Stimulated activated CD8-positive, alpha-beta memory T cell treated with anti-CD3 and anti-CD28 coated beads, Interleukin-4, amount 100 ng/mL, for 1 hour (primary cell): ENCODE measurements at regions not wholly inside any gene's neighbourhood (a gene's known extent, or its start where the extent isn't known, plus 50 kb on each side); places are given as distances from the start of the nearest gene placed in this dataset.

Source experiments
- DNase-seq, 2 donors: peaks; one replicate each; pipeline ENCODE4 v3.0.0-alpha.2; 2020; ENCODE audit warnings: low read depth in 2 of 2, low spot score in 1 of 2

DNA sequence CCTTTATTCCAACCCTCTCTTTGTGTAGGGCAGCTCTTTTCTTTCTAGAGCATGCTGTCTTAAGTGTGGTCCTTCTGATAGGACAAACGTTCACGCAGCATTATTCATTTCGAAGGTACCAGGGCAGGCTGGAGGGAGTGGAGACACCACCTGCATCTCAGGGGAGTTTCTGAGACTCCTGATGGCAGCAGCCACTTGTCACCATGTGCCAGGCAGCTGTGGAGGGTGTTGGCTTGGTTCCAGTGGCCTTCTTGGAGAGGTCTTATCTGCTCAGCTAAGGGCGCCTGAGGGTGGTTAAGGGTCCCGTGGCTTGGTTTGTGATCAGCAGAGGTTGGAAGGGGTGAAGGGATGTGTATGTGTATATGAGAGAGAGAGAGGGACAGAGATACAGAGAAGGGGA lies 257.1 kb upstream of the EEF2KMT start:
- DNase-seq = no peak

DNA sequence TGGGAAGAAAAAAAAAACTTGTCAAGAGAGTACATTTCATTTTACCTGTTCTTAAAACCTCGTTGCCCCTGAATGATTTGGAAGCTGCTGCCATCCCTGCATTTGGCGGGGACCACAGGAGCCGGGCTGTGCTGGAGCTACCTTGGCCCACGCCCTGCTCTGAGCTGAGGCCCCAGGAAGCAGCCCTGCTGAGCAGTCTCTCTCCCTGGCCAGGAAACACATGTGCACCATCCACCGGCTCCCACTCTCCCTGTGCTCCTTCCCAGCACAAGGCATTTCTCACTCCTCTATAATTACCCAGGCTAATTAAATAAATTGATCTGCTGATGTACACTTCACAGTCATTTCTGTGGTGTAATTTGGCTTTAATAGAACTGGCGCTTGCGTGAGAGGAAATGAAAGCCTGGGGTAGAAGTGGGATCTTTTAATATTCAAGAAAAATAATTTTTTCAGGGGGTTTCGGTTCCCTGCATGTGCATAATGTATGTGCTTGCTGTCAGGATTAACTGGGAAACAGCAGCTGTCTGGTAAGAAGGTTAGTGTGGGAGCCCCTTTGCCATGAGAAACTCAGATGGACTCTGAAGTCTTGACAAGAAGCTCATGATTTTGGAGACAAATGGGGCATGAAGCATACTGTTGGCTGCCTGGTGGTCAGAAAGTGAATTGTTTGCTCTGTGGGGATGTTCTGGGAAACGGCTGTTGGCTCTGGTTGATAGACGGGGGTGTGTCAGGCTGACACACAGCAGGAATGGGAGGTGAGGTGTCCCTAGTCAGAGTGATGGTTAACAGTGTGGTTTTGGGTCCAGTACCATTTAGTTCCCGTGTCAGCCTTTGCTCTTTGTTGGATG lies 252.3 kb upstream of the EEF2KMT start:
- no peak for DNase-seq

DNA sequence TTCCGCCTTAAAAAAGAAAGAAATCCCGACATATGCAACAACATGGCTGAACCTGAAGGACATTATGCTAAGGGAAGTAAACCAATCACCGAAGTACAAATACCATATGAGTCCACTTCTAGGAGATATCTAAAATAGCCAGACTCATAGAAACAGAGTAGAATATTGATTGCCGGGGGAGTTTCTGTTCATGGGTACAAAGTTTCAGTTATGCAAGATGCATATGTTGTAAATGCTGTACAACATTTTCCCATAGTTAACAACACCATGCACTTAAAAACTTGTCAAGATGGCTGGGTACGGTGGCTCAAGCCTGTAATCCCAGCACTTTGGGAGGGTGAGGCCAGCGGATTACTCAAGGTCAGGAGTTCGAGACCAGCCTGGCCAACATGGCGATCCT lies 251.5 kb upstream of the EEF2KMT start:
- no peak for DNase-seq

DNA sequence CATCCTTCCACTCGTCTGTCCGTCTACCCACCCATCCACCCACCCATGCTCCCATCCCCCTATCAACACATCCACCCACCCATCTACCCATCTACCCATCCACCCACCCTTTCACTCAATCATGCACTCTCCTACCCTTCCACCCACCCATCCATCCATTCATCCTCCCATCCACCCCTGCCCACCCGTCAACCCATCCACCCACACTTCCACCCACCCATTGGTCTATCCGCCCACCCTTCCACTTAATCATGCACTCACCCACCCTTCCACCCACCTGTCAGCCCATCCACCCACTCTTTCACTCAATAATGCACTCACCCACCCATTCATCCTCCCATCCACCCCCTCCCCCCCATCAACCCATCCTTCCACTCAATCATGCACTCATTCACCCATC lies 250.0 kb upstream of the EEF2KMT start:
- no peak for DNase-seq

DNA sequence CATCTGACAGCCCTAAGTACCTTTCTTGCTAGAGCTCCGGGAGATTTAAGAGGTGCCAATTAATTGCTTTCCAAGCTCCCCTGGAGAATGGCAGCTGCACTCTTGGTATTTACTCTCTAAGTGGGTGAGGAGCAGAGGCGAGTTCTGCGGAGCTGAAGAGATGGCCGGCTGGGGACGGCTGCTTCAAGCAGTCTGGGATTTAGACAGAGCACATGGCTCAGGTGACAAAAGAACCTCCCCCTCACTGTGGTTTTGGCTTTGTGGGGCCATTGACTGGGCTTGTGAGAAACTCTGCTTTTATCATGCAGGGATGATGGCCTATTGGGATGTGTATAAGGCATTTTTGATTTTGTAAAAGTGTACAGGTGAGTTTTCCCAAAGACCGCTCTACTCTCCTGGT lies 239.3 kb upstream of the EEF2KMT start:
- DNase-seq = no peak

DNA sequence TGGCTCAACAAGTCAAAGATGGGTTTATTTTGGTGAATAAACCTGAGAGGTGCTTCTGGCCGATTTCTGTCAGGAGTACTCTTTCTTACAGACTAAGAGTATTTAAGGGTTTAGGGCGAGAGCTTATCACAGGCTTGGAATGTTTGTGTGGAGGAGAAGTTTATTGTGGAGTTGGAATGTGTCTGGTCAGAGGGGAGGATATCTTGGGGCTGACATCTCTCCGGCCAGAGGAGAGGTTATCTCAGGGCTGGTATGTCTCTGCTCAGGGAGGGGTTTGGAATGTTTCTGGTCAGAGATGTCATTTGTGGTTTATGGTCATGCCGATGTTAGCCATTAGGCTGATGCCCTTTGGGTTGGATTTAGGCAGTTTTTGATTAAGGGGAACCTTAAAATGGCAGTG lies 236.4 kb upstream of the EEF2KMT start:
- DNase-seq = no peak

DNA sequence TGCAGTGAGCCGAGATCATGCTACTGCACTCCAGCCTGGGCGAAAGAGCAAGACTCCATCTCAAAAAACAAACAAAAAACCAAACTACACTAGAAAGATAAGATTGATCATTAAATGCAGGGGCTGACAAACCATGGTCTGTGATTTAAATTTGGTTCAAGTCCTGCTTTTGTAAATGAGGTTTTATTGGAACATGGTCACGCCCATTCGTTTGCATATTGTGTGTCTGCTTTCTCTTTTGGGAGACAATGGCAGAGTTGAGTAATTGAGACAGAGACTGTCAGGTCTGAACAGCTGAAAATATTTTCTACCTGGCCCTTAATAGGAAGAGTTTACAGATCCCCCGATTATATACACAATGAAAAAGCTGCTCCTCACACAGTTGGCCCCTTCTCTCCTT lies 235.5 kb upstream of the EEF2KMT start:
- DNase-seq = no peak

DNA sequence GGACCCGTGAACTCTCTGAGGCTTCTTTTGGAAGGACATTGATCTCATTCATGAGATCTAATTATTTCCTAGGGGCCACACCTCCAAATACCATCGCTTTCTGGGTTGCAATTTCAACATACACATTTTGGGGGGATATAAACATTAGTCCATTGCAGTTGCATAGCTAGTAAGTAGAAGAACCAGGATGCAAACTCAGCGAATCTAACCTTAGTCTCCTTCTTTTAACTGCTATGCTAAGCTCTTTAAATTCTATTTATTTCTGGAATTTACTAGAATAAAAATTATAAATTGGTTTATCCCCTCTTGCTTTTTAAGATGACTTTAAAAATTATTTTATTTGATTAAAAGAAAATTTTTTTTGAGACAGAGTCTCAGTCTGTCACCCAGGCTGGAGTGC lies 232.5 kb upstream of the EEF2KMT start:
- no peak for DNase-seq

DNA sequence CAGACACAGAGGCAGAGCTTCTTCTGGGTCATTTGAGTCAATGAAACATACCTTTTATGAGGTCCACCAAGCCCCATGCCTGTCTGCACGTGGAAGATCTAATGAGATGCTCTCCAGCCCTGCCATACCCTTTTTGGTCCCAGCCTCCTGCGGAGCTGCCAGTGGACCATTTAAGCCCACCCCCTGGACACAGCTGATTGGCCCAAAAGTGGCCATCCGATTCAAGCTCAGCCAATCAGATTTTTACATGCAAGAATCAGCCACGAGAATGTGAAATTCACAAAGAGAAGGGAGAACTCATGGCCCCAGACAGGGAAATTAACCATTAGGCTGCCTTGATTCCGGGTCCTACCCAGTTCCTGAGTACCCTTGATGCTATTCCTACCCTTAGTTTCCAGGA lies 231.0 kb upstream of the EEF2KMT start:
- no peak for DNase-seq

DNA sequence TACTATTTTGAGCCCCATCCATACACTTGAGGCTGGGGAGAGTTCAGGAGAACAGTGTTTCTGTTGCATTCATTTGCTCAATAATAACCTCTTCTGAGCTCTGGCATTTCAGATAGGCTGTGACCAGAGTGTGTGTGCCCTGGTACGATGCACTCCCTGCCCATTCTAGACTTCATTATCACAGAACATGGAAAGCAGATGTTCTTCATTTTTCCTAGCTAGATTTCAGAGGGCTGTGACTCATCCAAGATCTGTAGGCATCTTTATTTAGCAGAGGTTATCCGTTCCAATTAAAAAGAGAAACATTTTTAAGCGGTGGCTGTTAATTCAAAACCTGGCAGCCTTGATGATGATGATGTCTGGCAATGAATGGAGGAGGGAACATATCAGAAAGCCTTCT lies 228.8 kb upstream of the EEF2KMT start:
- DNase-seq = no peak

DNA sequence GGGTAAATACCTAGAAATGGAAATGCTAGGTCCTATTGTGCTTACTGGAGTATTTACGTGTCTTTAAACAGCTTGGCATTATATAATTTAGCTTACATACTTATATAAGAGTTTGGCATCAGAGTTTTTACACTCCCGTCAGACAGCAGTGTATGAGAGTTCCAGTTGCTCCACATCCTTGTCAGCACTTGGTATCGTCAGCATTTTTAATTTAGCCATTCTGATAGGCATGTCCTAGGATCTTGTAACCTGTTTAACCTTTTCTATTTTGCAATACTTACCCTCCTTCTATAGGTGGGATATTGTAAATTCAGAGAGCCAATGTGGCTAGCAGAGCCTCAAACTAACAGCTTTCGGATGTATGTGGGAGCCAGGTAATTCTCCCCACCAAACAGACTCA lies 228.3 kb upstream of the EEF2KMT start:
- DNase-seq = no peak

DNA sequence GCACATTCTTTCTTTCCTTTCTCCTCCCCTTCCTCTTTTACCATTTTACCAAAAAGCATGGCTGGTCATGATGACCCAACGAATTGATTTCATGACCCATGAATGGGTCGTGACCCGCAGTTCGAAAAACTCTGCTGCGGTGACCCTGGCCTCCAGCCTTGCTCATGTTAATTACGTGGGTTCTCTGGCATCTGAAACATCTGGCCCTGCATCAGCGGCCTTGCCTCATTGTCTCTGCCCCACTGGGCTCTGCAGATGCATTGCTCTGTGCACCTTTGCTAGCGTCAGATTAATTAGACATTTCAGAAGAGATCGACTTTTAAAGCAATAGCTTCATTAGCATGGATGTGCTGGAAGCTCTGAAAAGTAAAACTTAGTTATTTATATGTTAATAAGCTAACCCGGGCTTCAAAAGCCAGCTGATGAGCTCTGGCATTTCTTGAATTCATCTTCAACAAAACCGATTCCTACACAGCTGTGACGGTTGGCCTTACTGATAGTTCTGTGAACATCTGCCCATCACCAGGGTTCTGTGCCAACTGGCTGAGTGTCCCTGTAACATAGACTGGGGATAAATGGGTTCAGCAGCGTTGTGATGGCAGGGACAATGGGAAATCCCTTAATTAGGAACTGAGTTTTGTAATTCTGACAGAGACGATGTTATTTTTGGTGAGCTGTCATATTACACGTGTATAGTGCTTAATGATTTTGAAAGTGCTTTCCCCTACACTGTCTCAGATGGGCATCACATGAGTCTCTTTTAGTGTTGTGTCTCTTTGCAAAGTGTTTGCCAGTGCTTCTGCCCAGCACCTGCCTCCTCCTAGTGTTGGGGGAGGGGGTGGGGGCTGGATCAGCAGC lies 225.9 kb upstream of the EEF2KMT start:
- no peak for DNase-seq

DNA sequence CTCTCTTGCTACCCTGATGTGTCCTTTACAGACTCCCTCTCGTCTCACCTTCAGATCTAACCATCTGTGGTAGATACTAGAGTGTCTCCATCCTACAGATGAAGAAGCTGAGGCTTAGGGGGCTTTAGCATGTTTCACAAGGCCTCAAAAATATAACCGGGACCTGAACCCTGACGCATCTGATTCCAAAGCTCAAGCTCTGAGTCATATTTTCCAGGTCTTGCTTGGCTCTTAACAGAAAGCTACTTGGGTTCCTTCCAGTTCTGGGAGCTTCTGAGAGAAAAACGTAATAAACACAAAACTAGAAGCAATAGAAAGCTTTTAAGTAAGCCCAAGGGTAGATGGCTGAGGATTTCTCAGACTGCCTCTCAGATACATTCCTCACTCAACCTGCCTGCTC lies 224.3 kb upstream of the EEF2KMT start:
- no peak for DNase-seq

DNA sequence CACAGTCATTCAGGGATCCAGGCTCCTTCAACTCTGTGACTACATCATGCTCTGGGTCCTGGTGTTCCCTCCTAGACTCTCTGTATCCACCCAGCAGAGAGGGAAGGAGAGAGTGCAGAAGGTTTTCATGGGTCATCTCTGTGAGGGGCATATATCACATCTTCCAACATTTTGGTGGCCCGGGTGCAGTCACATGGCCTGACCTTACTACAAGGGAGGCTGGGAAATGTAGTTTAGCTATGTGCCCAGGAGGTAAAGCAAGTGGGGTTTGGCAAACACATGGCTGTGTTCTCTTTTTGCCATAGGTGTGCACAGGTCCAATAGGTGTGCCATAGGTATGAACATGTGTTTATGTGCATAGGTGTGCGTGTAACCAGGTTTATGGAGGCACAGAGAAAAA lies 222.2 kb upstream of the EEF2KMT start:
- no peak for DNase-seq

DNA sequence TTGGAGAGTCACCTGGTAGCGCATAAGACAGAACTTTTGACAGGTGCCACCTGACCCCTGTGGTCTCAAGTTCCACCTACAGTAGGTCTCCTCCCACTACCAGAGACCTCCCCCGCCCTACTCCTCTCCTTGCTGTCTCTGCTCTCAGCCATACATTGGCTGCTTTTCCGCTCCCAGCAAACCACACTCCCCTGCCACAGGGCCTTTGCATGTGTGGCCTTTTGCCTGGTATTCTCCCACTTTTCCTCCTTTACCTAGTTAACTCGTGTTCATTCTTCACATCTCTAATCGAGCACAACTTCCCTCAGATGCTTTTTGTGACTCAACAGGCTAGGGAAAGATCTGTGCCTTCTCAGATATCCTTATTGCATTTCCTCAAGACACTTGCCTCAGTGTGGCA lies 218.3 kb upstream of the EEF2KMT start:
- no peak for DNase-seq

DNA sequence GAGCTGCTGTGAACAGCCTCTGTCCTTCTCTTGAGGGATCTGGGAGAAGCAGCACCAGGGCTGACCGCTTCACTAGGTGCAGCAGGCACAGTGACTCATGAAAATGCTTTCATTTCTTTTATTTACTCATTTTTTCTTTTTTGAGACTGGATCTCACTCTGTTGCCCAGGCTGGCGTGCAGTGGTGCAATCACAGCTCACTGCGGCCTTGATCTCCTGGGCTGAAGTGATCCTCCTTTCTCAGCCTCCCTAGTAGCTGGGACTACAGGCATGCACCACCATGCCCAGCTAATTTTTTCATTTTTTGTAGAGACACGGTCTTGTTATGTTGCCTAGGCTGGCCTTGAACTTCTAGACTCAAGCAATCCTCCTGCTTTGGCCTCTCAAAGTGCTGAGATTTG lies 216.8 kb upstream of the EEF2KMT start:
- DNase-seq = no peak

DNA sequence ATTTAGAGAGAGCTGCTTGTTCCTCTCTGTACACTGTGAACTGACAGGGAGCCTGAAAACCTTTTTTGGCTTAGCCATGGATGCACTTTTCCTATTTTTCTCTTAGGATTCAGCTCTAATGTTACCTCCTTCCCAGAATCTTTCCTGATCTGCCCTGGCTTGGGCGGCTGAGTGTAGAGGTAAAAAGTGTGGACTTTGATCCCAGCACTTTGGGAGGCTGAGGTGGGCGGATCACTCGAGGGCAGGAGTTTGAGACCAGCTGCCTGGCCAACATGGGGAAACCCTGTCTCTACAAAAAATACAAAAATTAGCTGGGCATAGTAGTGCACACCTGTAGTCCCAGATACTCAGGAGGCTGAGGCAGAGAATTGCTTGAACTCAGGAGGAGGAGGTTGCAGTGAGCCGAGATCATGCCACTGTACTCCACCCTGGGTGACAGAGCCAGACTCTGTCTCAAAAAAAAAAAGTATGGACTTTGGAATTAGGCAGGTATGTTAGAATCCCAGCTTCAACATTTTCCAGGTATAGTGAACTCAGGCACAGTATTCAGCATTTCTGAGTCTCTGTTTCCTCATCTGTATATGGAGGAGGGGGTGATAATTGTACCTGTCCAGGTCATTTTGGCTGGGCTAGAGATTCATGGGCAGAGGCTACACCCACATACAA lies 212.5 kb upstream of the EEF2KMT start:
- DNase-seq = no peak

DNA sequence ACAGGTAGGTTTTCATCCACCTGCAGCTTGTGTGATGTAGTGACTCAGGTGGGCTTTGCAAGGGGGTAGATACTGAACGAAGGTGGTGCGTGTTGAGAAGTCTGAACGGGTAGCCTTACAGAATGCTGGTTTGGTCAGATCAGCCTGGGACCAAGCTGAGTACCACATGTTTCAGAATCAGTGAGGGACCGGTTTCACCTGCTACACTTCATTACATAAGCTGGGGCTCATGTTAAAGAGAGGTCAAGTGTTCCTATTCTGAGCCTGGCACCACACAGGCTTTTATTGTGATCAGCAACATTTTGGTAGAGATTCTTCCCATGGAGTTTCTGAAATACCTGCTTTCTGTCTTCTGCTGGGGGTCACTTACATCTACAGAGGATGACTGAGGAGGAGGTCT lies 207.4 kb upstream of the EEF2KMT start:
- no peak for DNase-seq

DNA sequence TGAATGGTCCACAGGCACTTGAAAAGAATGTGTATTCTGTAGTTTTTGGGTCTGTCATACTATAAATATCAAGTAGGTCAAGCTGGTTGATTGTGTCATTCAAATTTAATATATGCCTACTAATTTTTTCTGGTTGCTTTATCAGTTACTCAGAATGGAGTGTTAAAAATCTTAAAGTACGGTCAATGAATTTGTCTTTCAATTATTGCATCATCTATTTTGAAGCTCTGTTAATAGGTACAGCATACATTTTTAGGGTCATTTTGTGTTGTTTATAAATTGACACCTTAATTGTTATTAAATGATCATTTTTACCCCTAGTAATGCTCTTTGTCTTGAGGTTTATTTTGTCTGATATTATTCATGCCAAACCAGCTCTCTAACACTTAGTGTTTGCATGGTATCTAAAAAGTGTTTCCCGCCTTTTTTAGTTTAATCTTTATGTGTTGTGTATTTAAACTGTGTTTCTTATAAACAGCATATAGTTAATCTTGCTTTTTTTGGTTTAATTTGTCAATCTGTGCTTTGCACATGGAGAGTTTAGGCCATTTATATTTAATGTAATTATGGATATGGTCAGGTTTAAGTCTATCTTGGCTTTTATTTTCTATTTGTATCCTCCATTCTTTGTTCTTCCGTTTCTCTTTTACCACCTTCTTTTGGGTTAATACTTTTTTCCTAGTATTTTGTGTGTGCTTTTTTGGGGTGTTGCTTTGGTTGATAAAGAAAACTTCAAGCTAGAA lies 204.9 kb upstream of the EEF2KMT start:
- DNase-seq = no peak

DNA sequence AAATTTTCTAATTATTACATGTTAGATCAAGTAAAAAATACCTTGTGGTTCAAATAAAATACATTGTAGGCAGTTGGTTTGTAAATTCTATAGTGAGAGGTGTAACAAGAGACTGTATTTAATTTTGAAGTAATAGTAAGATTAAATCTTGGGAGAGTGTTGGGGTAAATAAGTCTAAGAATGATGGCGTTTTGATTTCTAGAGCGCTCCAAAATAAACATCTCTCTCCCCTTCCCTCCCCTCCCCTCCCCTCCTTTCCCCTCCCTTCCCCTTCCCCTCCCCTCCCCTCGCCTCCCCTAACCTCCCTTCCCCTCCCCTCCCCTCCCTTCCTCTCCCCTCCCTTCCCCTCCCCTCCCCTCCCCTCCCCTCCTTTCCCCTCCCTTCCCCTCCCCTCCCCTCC lies 200.6 kb upstream of the EEF2KMT start:
- no peak for DNase-seq

DNA sequence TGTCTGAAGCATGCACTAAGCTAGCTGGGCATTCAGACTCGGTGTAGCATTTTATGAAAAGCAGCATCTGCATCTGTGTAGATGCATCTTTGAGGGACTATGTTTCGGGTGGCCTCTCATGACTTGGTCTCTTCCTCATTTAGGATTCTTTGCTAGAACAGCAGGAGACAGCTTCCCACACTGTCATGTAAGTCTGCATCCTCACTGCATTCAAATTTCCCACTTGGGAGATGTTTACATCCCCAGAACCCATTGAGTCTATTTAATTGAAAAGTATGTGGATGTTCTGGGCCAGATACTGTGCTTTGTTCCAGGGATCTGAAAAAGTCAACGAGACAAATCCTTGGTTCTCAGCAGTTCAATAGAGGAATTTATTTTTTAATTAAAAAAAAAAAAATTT lies 198.6 kb upstream of the EEF2KMT start:
- no peak for DNase-seq
